ENCODE measurements at regions not wholly inside any gene's neighbourhood (a gene's known extent, or its start where the extent isn't known, plus 50 kb on each side); places are given as distances from the start of the nearest gene placed in this dataset.
"Not testable (repeated sequence)": the region's sequence is repeated elsewhere in the genome, so short reads cannot be mapped to it uniquely, and the experiment has no call there.

GRCh38 chr22:42188808-42189447 lies 58.3 kb upstream of the CYP2D6 start:
- Histone ChIP-seq H3K4me3 (ENCODE audit: low read depth, low read length) (no peak overlapping the region), H3K27ac (no peak overlapping the region), H3K36me3 (replicated peaks) (no peaks in the 10 kb centered on the region), H3K27me3 (replicated peaks) (no peaks in the 10 kb centered on the region)
- no peak for DNase-seq
- TF ChIP-seq CTCF (IDR thresholded peaks at IDR 0.05; ENCODE audit: low read depth, low read length, missing control alignments) = no peak
- in situ Hi-C loops (cut with HindIII; ENCODE audit: low pct_ligation_motif_present, low sequenced_read_pairs) = no loop called here

GRCh38 chr22:42187646-42188045 lies 57.0 kb upstream of the CYP2D6 start:
- no peak for DNase-seq
- Histone ChIP-seq H3K36me3 (replicated peaks) (no peaks in the 10 kb centered on the region), H3K27me3 (replicated peaks) (no peaks in the 10 kb centered on the region), H3K27ac (no peak overlapping the region), H3K4me3 (ENCODE audit: low read depth, low read length) (no peak overlapping the region)
- TF ChIP-seq CTCF (IDR thresholded peaks at IDR 0.05; ENCODE audit: low read depth, low read length, missing control alignments) = no peak
- in situ Hi-C loops (cut with HindIII; ENCODE audit: low pct_ligation_motif_present, low sequenced_read_pairs) = no loop called here

GRCh38 chr22:42185915-42186439 lies 55.4 kb upstream of the CYP2D6 start:
- Histone ChIP-seq H3K27ac (no peak overlapping the region), H3K36me3 (replicated peaks) (no peaks in the 10 kb centered on the region), H3K27me3 (replicated peaks) (no peaks in the 10 kb centered on the region), H3K4me3 (ENCODE audit: low read depth, low read length) (no peak overlapping the region)
- DNase-seq = no peak
- no peak for TF ChIP-seq CTCF (IDR thresholded peaks at IDR 0.05; ENCODE audit: low read depth, low read length, missing control alignments)
- in situ Hi-C loops (cut with HindIII; ENCODE audit: low pct_ligation_motif_present, low sequenced_read_pairs) = no loop called here

GRCh38 chr22:42184852-42185251 lies 54.2 kb upstream of the CYP2D6 start:
- TF ChIP-seq CTCF (IDR thresholded peaks at IDR 0.05; ENCODE audit: low read depth, low read length, missing control alignments) = no peak
- no peak overlapping the region for H3K4me3 ChIP-seq (ENCODE audit: low read depth, low read length)
- H3K27me3 ChIP-seq (replicated peaks) = no peaks in the 10 kb centered on the region
- in situ Hi-C loops (cut with HindIII; ENCODE audit: low pct_ligation_motif_present, low sequenced_read_pairs) = no loop called here
- H3K27ac ChIP-seq = no peak overlapping the region
- no peaks in the 10 kb centered on the region for H3K36me3 ChIP-seq (replicated peaks)
- DNase-seq = no peak

GRCh38 chr22:42183461-42184059 lies 53.0 kb upstream of the CYP2D6 start:
- H3K36me3 ChIP-seq (replicated peaks); H3K27me3 ChIP-seq (replicated peaks); in situ Hi-C loops (cut with HindIII; ENCODE audit: low pct_ligation_motif_present, low sequenced_read_pairs); H3K4me3 ChIP-seq (ENCODE audit: low read depth, low read length); DNase-seq; H3K27ac ChIP-seq: not testable (repeated sequence)

- TF ChIP-seq CTCF (IDR thresholded peaks at IDR 0.05; ENCODE audit: low read depth, low read length, missing control alignments) = no peak
- Histone ChIP-seq H3K27ac (no peak overlapping the region), H3K4me3 (ENCODE audit: low read depth, low read length) (no peak overlapping the region), H3K27me3 (replicated peaks) (no peaks in the 10 kb centered on the region), H3K36me3 (replicated peaks) (no peaks in the 10 kb centered on the region)
- DNase-seq = no peak
- in situ Hi-C loops (cut with HindIII; ENCODE audit: low pct_ligation_motif_present, low sequenced_read_pairs) = no loop called here
These were observed 49.8 kb upstream of the CYP2D6 start for GRCh38 chr22:42180349-42180842.

All from brain microvascular endothelial cell (primary cell).